Renal pelvis (tissue), 1 donor: ENCODE measurements at regions not wholly inside any gene's neighbourhood (a gene's known extent, or its start where the extent isn't known, plus 50 kb on each side); places are given as distances from the start of the nearest gene placed in this dataset.

Source experiments
- DNase-seq: peaks from one replicate; pipeline ENCODE4 v3.0.0-alpha.2; 2013

DNA sequence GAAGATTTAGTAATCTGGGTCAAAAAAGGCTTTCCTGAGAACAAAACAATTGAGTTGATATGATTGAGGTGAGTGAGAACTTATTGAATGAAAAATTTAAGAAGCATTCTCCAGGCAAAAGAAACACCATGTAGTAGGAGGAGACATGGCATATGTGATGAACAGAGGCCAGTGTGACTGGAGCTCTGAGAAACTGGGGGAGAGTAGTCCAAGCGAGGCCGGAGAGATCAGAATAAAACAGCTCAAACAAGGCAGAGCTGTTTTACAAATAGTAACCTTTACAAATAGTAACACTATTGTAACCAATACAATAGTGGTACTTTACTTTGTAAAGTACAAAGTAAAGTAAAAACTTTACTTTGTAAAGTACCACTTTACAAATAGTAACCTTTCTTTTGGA, 1159.1 kb downstream of the PCDH9 start:
- DNase-seq = no peak

GRCh38 chr13:66069570-66069969, 1160.6 kb downstream of the PCDH9 start:
- no peak for DNase-seq

DNA sequence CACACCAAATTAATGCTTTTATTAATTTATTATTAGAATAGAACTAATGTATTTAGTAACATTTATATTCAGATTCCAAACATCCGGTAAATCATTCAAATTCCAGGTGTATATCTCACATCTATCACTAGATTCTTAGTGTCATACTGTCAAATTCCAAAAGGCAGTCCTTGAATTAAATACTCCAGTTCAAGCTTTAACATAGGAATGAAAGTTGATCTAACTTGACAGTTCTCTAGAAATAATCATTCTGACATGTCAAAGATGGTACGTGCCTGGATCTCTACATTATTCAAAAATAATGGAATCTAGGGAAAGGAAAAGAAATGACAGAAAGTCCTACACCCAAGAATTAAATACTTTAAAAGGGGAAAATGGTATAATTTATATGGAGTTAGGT, 1161.5 kb downstream of the PCDH9 start:
- DNase-seq = no peak

- no peak for DNase-seq
Observed at GRCh38 chr13:66048888-66049287, 1181.2 kb downstream of the PCDH9 start.

DNA sequence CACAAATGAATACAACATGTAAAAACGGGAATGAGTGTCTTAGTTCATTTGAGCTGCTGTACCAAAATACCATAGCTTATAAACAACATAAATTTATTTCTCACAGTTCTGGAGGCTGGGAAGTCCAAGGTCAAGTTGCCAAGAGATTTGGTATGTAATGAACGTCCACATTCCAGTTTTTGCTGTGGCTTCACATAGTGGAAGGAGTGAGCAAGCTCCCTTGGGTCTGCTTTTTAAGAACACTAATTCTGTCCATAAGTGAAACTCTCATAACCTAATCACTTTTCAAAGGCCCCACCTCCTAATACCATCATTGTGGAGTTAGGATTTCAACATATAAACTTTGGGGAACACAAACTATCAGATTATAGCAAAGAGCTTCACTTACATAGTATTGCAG, 1189.6 kb downstream of the PCDH9 start:
- DNase-seq = no peak

GRCh38 chr13:66037096-66037495, 1193.0 kb downstream of the PCDH9 start:
- no peak for DNase-seq

DNA sequence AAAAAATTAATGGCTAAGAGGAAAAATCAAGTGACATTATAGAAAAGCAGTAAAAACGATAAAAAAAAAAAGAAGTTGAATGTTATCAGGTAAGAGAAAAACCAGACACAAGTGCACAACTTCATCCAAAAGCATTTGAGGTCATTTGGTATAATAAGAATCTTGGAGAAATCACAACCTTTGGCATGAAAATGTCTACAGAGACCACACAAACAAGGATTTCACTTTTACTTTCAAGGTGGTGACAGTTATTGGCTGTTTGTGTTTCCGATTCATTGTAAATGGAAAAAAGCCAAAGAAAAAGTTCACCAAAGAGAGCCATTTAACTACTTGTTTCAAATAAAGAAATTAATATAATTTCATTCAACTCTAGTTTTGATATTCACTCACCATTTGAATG, 1193.5 kb downstream of the PCDH9 start:
- DNase-seq = no peak

GRCh38 chr13:66036024-66036614, 1194.0 kb downstream of the PCDH9 start:
- no peak for DNase-seq

DNA sequence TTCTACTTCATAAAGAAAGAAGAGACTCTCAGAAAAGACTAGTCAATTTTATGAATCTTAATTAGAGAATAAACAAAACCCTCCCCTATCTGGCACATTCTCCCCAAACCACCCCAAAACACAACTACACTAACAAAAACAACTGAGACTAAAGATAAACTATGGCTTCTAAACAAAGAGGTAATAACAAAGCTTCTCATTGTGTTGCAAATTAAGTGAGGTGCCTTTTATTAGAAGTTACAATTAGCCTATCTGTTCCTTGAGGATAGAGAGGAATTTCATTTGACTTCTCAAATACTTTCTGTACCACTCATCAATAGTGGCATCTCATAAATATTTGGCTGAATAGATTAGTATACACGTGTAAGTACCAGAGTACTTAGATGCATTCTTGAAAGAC, 1196.2 kb downstream of the PCDH9 start:
- no peak for DNase-seq

- DNase-seq = no peak
Observed at GRCh38 chr13:66021846-66022245, 1208.3 kb downstream of the PCDH9 start.

DNA sequence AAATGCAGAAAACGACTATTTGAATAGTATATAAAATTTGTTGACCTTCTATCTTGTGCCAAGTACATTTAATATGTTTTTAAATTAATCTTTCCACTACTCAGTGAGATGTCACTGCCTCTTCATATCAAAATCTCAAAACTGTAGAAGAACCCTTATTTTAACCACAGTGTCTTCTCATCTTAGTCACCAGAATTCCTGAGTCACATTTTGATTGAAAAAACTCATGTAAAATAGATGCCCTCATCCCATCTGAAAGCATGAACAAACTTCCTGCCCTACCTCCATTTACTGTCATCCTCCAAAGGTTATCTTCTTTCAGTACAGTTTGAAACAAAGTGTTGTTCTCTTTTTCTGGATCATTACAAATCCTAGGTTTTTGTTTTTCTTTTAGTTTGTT, 1215.4 kb downstream of the PCDH9 start:
- no peak for DNase-seq

GRCh38 chr13:66009241-66009640, 1220.9 kb downstream of the PCDH9 start:
- no peak for DNase-seq

DNA sequence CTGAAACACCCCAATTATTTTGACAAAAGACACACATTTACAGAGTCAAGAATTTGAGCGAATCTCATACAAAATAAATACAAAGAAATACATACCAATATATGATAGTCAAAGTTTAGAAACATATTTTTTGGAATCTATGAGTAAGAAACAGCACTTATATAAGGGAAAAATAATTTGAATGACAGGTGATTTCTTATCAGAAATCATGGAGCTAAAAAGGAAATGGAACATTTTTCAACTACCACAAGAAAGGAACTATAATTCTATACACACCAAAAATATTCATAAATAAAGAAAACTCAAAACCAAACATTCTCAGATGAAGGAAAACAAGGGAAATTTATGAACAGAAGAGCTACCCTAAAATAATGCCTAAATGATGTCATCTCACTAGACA, 1226.6 kb downstream of the PCDH9 start:
- no peak for DNase-seq

- DNase-seq = no peak
Observed at GRCh38 chr13:66001140-66001539, 1229.0 kb downstream of the PCDH9 start.

DNA sequence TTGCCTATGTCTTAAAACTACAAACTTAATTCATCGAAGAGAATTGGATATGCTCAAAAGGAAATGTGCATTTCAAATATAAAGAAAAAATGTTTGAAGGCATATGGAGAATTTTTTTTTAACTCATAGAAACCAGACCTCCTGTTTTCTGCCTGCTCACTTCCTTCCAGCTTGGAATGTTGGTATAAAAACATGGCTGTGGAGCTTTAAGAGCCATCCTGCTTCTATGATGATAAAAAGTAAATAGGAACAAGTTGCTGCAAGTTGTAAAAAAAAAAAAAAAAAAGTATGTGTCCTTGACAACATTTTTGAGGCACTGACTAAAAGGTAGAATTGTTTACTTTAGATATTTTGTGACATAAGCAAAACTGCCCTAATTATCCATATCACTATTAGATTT, 1230.7 kb downstream of the PCDH9 start:
- no peak for DNase-seq

DNA sequence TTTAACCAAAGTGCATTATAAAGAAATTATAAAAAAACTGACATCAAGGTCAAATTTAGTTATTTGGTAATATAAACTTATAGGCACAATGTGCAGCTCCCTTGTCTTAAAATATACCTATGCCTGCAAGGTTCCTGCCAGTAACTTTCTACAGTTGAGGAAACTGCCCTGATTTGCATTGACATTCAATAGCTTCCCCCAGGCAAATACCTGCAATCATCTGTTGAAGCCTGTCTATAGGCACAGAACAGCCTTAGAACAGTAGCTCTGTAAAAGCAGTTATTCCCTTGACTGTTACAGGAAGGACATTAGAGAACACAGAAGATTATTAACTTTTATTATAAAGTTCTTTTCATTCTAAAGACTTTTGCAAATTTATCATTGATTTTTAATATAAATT, 1239.5 kb downstream of the PCDH9 start:
- no peak for DNase-seq

DNA sequence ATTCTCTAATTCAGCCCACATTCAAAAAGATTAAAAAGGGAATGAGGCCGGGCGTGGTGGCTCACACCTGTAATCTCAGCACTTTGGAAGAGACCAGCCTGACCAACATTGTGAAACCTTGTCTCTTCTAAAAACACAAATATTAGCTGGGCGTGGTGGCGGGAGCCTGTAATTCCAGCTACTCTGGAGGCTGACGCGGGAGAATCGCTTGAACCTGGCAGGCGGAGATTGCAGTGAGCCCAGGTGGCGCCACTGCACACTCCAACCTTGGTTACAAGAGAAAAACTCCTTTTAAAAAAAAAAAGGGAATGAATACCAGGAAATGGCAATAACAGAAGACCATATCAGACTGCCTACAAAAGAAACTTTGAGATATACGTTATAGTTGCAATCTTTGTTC, 1244.5 kb downstream of the PCDH9 start:
- DNase-seq = no peak

DNA sequence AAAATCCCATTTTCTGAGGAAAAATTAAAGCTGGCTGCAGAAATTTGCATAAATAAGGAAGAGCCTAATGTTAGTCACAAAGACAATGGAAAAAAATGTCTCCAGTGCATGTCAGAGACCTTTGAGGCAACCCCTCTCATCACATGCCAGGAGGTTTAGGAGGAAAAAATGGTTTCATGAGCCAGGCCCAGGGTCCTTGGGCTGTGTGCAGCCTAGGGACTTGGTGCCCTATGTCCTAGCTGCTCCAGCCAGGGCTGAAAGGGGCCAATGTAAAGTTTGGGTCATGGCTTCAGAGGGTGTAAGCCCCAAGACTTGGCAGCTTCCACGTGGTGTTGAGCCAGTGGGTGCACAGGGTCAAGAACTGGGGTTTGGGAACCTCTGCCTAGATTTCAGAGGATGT, 1252.6 kb downstream of the PCDH9 start:
- no peak for DNase-seq

GRCh38 chr13:65971541-65971940, 1258.6 kb downstream of the PCDH9 start:
- no peak for DNase-seq

DNA sequence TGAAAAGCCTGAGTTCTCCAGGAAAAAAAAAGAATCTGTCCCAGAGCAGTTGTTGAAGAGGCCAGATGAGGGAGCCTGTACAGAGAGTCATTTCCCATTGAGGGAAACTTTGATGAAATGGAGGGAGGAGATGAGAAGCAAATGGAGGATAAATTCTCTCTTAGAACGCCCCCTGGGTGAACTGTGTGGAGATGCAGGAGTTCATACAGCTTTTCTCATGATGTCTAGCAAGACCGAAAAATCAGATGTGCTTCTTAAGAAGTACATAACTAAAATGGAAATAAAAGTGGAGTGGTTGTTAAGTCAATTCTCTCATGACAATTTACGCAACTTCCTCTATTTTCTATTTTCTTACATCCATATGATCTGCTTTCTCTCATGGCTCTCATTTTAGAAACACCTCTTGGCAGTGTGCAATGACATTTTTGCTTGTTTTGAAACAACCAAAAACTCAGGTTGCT, 1263.1 kb downstream of the PCDH9 start:
- DNase-seq = no peak

DNA sequence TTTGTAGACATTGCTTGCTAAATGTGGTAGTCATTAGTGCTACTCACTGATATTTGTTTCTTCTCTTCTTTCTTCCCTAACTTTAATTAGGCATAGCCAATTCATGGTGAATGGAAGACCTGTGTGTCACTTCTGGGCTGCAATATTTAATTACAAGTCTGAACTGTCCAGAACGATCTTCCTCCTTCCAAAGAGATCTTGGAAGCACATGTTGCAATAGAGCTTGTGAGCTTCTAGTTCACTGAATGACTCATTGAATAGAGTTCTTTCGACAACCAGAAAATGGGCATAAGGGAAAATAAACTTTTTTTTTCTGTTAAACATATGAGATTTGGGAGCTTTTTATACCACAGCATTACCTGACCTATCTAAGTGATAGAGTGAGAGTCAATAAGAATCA, 1264.6 kb downstream of the PCDH9 start:
- DNase-seq = no peak

DNA sequence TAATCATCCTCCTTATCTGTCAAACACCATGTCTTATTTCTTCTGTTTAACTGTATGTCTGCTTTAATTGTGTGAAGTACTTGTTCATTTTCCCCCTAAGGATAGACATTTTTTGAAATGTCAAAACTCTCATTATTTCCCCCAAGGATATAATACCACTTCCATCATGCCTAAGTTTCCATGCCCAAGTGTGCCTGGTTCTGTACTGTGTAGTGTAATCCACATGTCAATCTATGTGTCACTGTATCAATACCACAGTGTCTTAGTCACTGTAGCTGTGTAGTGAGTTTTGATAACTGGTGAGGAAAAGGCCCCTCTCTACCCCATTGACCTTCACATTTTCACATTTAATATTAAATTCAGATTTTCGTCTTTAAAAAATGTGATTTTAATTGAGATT, 1265.5 kb downstream of the PCDH9 start:
- DNase-seq = no peak

- DNase-seq = no peak
Observed at GRCh38 chr13:65959305-65959704, 1270.8 kb downstream of the PCDH9 start.

DNA sequence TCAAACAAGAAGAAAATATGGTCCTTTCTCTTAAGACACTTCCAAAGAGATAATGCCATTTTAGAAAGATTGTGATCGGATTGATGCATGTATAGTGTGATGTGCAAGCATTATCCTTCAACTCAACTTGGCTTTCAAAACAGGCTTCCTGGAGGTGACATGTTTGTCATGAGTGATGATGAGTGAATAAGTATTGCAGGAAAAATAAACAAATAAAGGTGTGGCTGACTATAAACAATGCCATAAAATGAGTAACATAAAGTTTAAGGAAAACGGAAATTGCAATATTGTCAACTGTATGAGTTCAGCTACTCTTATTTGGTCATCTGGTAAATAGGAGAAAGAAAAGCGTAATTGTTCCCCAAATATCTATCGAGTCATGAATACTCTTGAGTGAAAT, 1283.7 kb downstream of the PCDH9 start:
- no peak for DNase-seq

- no peak for DNase-seq
Observed at GRCh38 chr13:65943708-65944107, 1286.4 kb downstream of the PCDH9 start.
